ENCODE measurements at regions not wholly inside any gene's neighbourhood (a gene's known extent, or its start where the extent isn't known, plus 50 kb on each side); places are given as distances from the start of the nearest gene placed in this dataset.

GRCh38 chr4:81355136-81355535 is 116.6 kb downstream of the RASGEF1B start:
- H3K4me3 ChIP-seq (ENCODE audit: low read depth, low read length) = no peak overlapping the region
- no peak for DNase-seq (ENCODE audit: low read depth)
- TF ChIP-seq CTCF (IDR thresholded peaks at IDR 0.05; ENCODE audit: insufficient read depth, low read depth, low read length, missing control alignments) = no peak

GRCh38 chr4:81353861-81354260 is 117.8 kb downstream of the RASGEF1B start:
- no peak for DNase-seq (ENCODE audit: low read depth)
- no peak overlapping the region for H3K4me3 ChIP-seq (ENCODE audit: low read depth, low read length)
- no peak for TF ChIP-seq CTCF (IDR thresholded peaks at IDR 0.05; ENCODE audit: insufficient read depth, low read depth, low read length, missing control alignments)

- DNase-seq (ENCODE audit: low read depth) = no peak
- TF ChIP-seq CTCF (IDR thresholded peaks at IDR 0.05; ENCODE audit: insufficient read depth, low read depth, low read length, missing control alignments) = no peak
- no peak overlapping the region for H3K4me3 ChIP-seq (ENCODE audit: low read depth, low read length)
These were observed 119.3 kb downstream of the RASGEF1B start for GRCh38 chr4:81352446-81352835.

- peak; percentile 79 for DNase-seq (ENCODE audit: low read depth)
These were observed 119.9 kb downstream of the RASGEF1B start for GRCh38 chr4:81351654-81352445.

GRCh38 chr4:81350040-81350439 is 121.7 kb downstream of the RASGEF1B start:
- no peak for DNase-seq (ENCODE audit: low read depth)
- no peak for TF ChIP-seq CTCF (IDR thresholded peaks at IDR 0.05; ENCODE audit: insufficient read depth, low read depth, low read length, missing control alignments)
- no peak overlapping the region for H3K4me3 ChIP-seq (ENCODE audit: low read depth, low read length)

More at GRCh38 chr4:81351654-81352445, 119.9 kb downstream of the RASGEF1B start:
- no peak overlapping the region for H3K4me3 ChIP-seq (ENCODE audit: low read depth, low read length)
- peak; percentile 88 for TF ChIP-seq CTCF (IDR thresholded peaks at IDR 0.05; ENCODE audit: insufficient read depth, low read depth, low read length, missing control alignments)

GRCh38 chr4:81348778-81349094 is 123.0 kb downstream of the RASGEF1B start:
- H3K4me3 ChIP-seq (ENCODE audit: low read depth, low read length) = no peak overlapping the region
- no peak for DNase-seq (ENCODE audit: low read depth)
- TF ChIP-seq CTCF (IDR thresholded peaks at IDR 0.05; ENCODE audit: insufficient read depth, low read depth, low read length, missing control alignments) = no peak

Measured in GM12865 (cell line).